Ascending aorta (tissue), 2 donors: ENCODE measurements at regions not wholly inside any gene's neighbourhood (a gene's known extent, or its start where the extent isn't known, plus 50 kb on each side); places are given as distances from the start of the nearest gene placed in this dataset.

Experiments used
- DNase-seq, 2 donors: peaks; one replicate each; pipeline ENCODE4 v3.0.0-alpha.2; 2019; ENCODE audit warnings: low spot score in 2 of 2
- H3K27ac ChIP-seq, 2 donors: fragments of 200-600 bp; sonication (generic); one replicate each; pipeline ENCODE4 v1.5.1; 2016 to 2017; ENCODE audit warnings: mild to moderate bottlenecking in 1 of 2
- H3K27me3 ChIP-seq: fragments of 200-600 bp; sonication (generic); one replicate; pipeline ENCODE4 v1.5.1; 2017
- H3K36me3 ChIP-seq, 2 donors: fragments of 200-600 bp; sonication (generic); one replicate each; pipeline ENCODE4 v1.5.1; 2016
- H3K4me1 ChIP-seq, 2 donors: fragments of 200-600 bp; sonication (generic); one replicate each; pipeline ENCODE4 v1.5.1; 2016 to 2017; ENCODE audit warnings: mild to moderate bottlenecking in 1 of 2
- H3K4me3 ChIP-seq, 2 donors: fragments of 200-600 bp; sonication (generic); one replicate each; pipeline ENCODE4 v1.5.1; 2016 to 2017; ENCODE audit warnings: mild to moderate bottlenecking in 1 of 2
- H3K9me3 ChIP-seq, 2 donors: fragments of 200-600 bp; sonication (generic); one replicate each; pipeline ENCODE4 v1.5.1; 2016
- intact Hi-C: fragments of 100-400 bp; cut with DNase I; formaldehyde crosslinking; loops from one replicate; pipeline ENCODE4 v1.15.1; 2023
- TF ChIP-seq, protein P1 (sequence below), 3 experiments: fragments of 200-600 bp in 2 of 3; fragments of 450-650 bp in 1 of 3; sonication (generic) in 2 of 3; IDR thresholded peaks; one replicate each; pipeline ENCODE4 v1.5.1; 2016 to 2019; ENCODE audit warnings: antibody characterized with exemption in 3 of 3, mild to moderate bottlenecking in 1 of 3, moderate library complexity in 1 of 3

- Histone ChIP-seq H3K36me3 (no peaks in the 10 kb centered on the region), H3K4me3 (no peak overlapping the region), H3K27me3 (no peaks in the 10 kb centered on the region), H3K27ac (no peak overlapping the region), H3K4me1 (peaks cover 0 to 5% of the 10 kb centered on the region in 2 donors), H3K9me3 (no peaks in the 10 kb centered on the region)
- no peak for DNase-seq
- TF ChIP-seq, protein P1, sequence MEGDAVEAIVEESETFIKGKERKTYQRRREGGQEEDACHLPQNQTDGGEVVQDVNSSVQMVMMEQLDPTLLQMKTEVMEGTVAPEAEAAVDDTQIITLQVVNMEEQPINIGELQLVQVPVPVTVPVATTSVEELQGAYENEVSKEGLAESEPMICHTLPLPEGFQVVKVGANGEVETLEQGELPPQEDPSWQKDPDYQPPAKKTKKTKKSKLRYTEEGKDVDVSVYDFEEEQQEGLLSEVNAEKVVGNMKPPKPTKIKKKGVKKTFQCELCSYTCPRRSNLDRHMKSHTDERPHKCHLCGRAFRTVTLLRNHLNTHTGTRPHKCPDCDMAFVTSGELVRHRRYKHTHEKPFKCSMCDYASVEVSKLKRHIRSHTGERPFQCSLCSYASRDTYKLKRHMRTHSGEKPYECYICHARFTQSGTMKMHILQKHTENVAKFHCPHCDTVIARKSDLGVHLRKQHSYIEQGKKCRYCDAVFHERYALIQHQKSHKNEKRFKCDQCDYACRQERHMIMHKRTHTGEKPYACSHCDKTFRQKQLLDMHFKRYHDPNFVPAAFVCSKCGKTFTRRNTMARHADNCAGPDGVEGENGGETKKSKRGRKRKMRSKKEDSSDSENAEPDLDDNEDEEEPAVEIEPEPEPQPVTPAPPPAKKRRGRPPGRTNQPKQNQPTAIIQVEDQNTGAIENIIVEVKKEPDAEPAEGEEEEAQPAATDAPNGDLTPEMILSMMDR (IDR thresholded peaks at IDR 0.05) = no peak
- intact Hi-C loops = no loop called here
Observed at GRCh38 chr11:8792710-8793109, 110.1 kb downstream of the RPL27A start.

- Histone ChIP-seq H3K27ac (no peak overlapping the region), H3K9me3 (no peaks in the 10 kb centered on the region), H3K27me3 (no peaks in the 10 kb centered on the region), H3K4me3 (no peak overlapping the region), H3K4me1 (peaks cover 0 to 4% of the 10 kb centered on the region in 2 donors), H3K36me3 (no peaks in the 10 kb centered on the region)
- intact Hi-C loops = no loop called here
- TF ChIP-seq, protein P1 (IDR thresholded peaks at IDR 0.05) = no peak
- no peak for DNase-seq
Observed at GRCh38 chr11:8793114-8793777, 110.7 kb downstream of the RPL27A start.

DNA sequence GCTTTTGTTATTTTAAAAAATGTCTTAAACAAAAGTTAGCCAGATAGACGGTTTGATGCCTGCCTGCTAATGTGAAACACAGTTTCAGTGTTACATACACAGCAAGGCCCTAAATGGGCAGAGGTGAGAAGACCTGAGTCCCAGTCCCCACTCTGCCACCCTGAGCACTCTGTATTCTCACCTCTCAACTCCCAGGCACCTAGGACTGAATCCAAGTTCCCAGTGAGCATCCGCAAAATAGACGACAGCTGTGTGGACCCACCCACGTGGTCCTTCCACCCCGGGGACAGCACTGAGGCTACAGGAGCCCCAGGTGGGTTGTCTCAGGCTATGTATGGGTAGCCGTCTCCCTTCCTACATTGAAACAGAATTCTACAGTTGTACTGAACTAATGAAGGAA is 111.5 kb downstream of the RPL27A start:
- intact Hi-C loops = no loop called here
- peaks cover 0 to 4% of the 10 kb centered on the region in 2 donors for H3K4me1 ChIP-seq
- no peaks in the 10 kb centered on the region for H3K27me3 ChIP-seq
- no peaks in the 10 kb centered on the region for H3K36me3 ChIP-seq
- DNase-seq = no peak
- TF ChIP-seq, protein P1 (IDR thresholded peaks at IDR 0.05) = no peak
- H3K9me3 ChIP-seq = no peaks in the 10 kb centered on the region
- no peak overlapping the region for H3K4me3 ChIP-seq
- H3K27ac ChIP-seq = no peak overlapping the region

GRCh38 chr11:8794677-8795103 is 112.1 kb downstream of the RPL27A start:
- TF ChIP-seq, protein P1 (IDR thresholded peaks at IDR 0.05) = peak in 1 of 3 experiments; percentile 21
- Histone ChIP-seq H3K27me3 (no peaks in the 10 kb centered on the region), H3K4me1 (peaks cover 0 to 3% of the 10 kb centered on the region in 2 donors), H3K4me3 (no peak overlapping the region), H3K9me3 (no peaks in the 10 kb centered on the region), H3K36me3 (no peaks in the 10 kb centered on the region), H3K27ac (no peak overlapping the region)
- intact Hi-C loops = no loop called here
- no peak for DNase-seq

DNA sequence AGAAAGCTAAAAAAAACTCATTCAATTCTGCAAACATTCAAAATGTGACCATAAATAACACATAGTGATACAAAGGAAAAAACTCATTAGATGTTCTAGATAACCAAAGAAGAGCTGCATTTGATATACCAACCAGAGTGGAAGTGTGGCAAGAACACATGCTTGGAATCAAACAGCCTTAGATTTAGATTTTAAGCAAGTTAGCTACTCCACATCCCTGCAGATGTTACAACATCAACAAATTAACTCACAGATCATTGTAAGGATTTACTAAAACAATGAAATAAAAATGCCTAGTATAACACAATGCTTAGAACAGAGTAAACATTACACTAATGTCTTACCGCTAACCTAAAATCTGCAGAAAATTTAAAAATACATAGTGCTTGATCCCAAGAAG is 114.0 kb upstream of the AKIP1 start:
- TF ChIP-seq, protein P1 (IDR thresholded peaks at IDR 0.05) = no peak
- Histone ChIP-seq H3K36me3 (no peaks in the 10 kb centered on the region), H3K27ac (no peak overlapping the region), H3K27me3 (no peaks in the 10 kb centered on the region), H3K4me1 (peaks cover 0 to 3% of the 10 kb centered on the region in 2 donors), H3K4me3 (no peak overlapping the region), H3K9me3 (no peaks in the 10 kb centered on the region)
- intact Hi-C loops = no loop called here
- no peak for DNase-seq
